OCI-LY7 (cell line): ENCODE measurements at regions not wholly inside any gene's neighbourhood (a gene's known extent, or its start where the extent isn't known, plus 50 kb on each side); places are given as distances from the start of the nearest gene placed in this dataset.

Experiments
- EZH2phosphoT487 ChIP-seq: fragments of 200-600 bp; sonication (generic); IDR thresholded peaks from 2 replicates; pipeline ENCODE4 v1.6.1; 2018; ENCODE audit warnings: low read depth, borderline replicate concordance, mild to moderate bottlenecking, mixed run types, antibody characterized with exemption, low read length, moderate library complexity, mixed read lengths
- TF ChIP-seq, protein P1 (sequence below): fragments of 200-600 bp; sonication (generic); conservative IDR thresholded peaks from 2 replicates; pipeline ENCODE4 v1.5.1; 2014; ENCODE audit warnings: mild to moderate bottlenecking, antibody characterized with exemption, low read length, moderate library complexity, mixed read lengths

DNA sequence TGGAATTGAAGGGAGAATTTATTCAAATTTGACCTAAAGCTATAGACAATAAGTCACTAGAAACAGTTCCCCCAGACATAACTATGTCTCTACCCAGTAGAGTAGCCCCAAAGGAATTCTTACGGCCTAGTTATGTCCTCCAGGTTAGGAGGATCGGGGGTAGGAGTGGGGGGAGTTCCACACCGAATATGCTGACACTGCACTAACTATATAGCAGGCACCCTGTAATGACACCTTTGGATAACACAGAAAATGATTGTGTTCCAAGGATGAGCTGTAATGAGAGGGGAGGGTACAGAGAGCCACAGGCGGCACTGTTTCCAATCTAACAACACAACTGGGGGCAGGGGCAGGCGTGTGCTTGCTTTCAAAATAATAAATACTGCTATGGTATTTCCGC lies 376.2 kb upstream of the RORA start:
- TF ChIP-seq, protein P1, sequence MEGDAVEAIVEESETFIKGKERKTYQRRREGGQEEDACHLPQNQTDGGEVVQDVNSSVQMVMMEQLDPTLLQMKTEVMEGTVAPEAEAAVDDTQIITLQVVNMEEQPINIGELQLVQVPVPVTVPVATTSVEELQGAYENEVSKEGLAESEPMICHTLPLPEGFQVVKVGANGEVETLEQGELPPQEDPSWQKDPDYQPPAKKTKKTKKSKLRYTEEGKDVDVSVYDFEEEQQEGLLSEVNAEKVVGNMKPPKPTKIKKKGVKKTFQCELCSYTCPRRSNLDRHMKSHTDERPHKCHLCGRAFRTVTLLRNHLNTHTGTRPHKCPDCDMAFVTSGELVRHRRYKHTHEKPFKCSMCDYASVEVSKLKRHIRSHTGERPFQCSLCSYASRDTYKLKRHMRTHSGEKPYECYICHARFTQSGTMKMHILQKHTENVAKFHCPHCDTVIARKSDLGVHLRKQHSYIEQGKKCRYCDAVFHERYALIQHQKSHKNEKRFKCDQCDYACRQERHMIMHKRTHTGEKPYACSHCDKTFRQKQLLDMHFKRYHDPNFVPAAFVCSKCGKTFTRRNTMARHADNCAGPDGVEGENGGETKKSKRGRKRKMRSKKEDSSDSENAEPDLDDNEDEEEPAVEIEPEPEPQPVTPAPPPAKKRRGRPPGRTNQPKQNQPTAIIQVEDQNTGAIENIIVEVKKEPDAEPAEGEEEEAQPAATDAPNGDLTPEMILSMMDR: no peak
- TF ChIP-seq EZH2phosphoT487: no peak
